ENCODE measurements at regions not wholly inside any gene's neighbourhood (a gene's known extent, or its start where the extent isn't known, plus 50 kb on each side); places are given as distances from the start of the nearest gene placed in this dataset.

DNA sequence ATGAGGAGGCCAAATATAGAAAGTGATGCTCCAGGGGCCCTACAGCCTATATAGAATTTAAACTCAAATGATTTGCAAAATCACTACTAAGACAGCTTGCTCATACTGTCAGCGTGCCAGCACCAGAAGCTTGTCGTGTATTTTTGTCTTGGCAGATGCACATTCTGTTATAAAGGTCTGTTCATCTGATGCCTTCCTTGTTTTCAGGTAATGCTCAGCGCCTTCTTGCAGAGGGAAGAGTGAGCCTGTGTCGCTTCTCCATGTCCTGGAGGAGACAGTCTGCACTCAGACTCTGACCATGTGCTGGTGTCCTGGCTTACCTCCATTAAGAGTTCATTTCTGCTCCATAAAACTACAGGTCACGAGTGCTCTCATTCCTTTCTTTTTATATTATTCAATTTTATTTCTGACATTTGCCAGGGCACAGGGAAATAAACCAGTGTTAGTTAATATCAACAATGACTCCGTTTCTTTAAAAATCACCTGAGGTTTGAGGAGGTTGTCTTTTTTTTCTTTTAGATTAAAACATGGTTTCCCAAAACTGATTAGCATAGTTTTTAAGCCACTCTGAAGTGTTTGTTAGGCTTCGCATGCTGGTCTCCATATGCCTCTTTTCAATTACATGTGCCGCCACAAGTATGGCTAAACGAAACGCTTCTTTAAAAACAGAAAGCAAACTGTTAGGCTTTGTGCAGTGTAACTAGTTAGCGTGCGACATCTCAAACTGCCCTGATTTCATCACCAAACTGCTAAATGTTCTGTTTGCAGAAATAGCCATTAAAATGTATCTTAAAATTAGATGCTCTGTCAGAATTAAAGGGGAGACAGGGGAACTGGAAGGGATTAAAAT, 215.2 kb upstream of the GK2 start:
- DNase-seq (ENCODE audit: low spot score): no peak
- TF ChIP-seq, protein P1, sequence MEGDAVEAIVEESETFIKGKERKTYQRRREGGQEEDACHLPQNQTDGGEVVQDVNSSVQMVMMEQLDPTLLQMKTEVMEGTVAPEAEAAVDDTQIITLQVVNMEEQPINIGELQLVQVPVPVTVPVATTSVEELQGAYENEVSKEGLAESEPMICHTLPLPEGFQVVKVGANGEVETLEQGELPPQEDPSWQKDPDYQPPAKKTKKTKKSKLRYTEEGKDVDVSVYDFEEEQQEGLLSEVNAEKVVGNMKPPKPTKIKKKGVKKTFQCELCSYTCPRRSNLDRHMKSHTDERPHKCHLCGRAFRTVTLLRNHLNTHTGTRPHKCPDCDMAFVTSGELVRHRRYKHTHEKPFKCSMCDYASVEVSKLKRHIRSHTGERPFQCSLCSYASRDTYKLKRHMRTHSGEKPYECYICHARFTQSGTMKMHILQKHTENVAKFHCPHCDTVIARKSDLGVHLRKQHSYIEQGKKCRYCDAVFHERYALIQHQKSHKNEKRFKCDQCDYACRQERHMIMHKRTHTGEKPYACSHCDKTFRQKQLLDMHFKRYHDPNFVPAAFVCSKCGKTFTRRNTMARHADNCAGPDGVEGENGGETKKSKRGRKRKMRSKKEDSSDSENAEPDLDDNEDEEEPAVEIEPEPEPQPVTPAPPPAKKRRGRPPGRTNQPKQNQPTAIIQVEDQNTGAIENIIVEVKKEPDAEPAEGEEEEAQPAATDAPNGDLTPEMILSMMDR (IDR thresholded peaks at IDR 0.05; ENCODE audit: extremely low read depth, insufficient read depth, missing control alignments): no peak
- in situ Hi-C loops (cut with MboI; ENCODE audit: low pct_unique_long_range_greater_than_20kb, low sequenced_read_pairs, unreplicated experiment): no loop called here

GRCh38 chr4:79621061-79621460, 213.0 kb upstream of the GK2 start:
- TF ChIP-seq, protein P1 (IDR thresholded peaks at IDR 0.05; ENCODE audit: extremely low read depth, insufficient read depth, missing control alignments): no peak
- DNase-seq (ENCODE audit: low spot score): no peak
- in situ Hi-C loops (cut with MboI; ENCODE audit: low pct_unique_long_range_greater_than_20kb, low sequenced_read_pairs, unreplicated experiment): no loop called here

GRCh38 chr4:79620617-79621016, 212.6 kb upstream of the GK2 start:
- no peak for DNase-seq (ENCODE audit: low spot score)
- TF ChIP-seq, protein P1 (IDR thresholded peaks at IDR 0.05; ENCODE audit: extremely low read depth, insufficient read depth, missing control alignments): no peak
- in situ Hi-C loops (cut with MboI; ENCODE audit: low pct_unique_long_range_greater_than_20kb, low sequenced_read_pairs, unreplicated experiment): no loop called here

- no peak for DNase-seq (ENCODE audit: low spot score)
- in situ Hi-C loops (cut with MboI; ENCODE audit: low pct_unique_long_range_greater_than_20kb, low sequenced_read_pairs, unreplicated experiment): no loop called here
- TF ChIP-seq, protein P1 (IDR thresholded peaks at IDR 0.05; ENCODE audit: extremely low read depth, insufficient read depth, missing control alignments): no peak
Measured at GRCh38 chr4:79613269-79613935, 205.4 kb upstream of the GK2 start.

DNA sequence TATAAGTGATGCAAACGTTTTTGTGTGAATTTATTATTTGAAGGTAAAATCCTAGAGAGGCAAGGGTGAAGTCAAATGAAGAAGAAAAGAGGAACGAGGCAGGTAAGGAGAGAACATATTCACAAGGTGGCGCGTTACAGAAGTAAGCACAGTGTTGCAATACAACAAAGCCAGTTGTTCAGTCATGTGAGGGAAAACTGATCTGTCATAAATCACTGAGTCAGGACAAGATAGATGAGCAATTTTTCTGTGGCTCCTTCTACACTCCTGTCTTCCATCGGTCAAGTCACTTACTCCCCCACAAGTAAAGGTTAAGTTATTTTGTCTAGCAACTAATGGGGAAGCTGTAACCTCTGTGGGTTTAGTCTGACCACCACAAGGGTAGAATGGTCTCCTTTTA, 203.0 kb upstream of the GK2 start:
- in situ Hi-C loops (cut with MboI; ENCODE audit: low pct_unique_long_range_greater_than_20kb, low sequenced_read_pairs, unreplicated experiment): no loop called here
- TF ChIP-seq, protein P1 (IDR thresholded peaks at IDR 0.05; ENCODE audit: extremely low read depth, insufficient read depth, missing control alignments): no peak
- no peak for DNase-seq (ENCODE audit: low spot score)

- TF ChIP-seq, protein P1 (IDR thresholded peaks at IDR 0.05; ENCODE audit: extremely low read depth, insufficient read depth, missing control alignments): no peak
- in situ Hi-C loops (cut with MboI; ENCODE audit: low pct_unique_long_range_greater_than_20kb, low sequenced_read_pairs, unreplicated experiment): no loop called here
- DNase-seq (ENCODE audit: low spot score): no peak
Measured at GRCh38 chr4:79609817-79610216, 201.8 kb upstream of the GK2 start.
